ENCODE measurements at regions not wholly inside any gene's neighbourhood (a gene's known extent, or its start where the extent isn't known, plus 50 kb on each side); places are given as distances from the start of the nearest gene placed in this dataset.

- DNase-seq, result no peak
- 73 to 75% (median 73%) methylated on average over 11 of the region's 11 CpGs for WGBS, 3 donors
- H3K4me3 ChIP-seq, result no peak overlapping the region
Measured at GRCh38 chr15:48062148-48062872, 58.5 kb upstream of the SLC24A5 start.

DNA sequence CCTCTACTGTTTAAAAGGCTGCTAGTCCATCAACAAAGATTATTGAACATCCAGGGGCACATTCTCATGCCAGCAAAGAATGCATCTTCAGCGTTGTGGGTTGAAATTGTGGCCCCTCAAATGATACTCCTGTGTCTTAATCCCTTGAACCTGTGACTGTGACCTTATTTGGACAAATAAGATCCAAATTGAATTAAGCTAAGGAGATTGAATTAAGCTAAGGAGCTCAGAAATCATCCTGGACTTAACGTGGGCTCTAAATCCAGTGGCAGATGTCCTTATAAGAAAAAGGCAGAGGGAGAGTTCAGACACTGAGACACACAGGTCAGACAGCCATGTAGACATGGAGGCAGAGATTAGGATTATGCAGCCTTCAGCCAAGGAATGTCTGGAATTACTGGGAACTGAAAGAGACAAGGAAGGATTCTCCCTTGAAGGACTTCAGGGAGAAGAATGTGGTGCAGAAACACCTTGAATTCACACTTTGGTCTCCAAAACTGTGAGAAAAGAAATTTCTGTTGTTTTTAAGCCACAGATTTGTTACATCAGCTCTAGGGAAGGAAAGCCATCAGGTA lies 57.3 kb upstream of the SLC24A5 start:
- no peak overlapping the region for H3K4me3 ChIP-seq
- 50 to 69% (median 67%) methylated on average over 2 of the region's 2 CpGs for WGBS, 3 donors
- no peaks in the 10 kb centered on the region for H3K9me3 ChIP-seq
- no peak for DNase-seq
- intact Hi-C loops (cut with DNase I), result no loop called here
- TF ChIP-seq, protein P1, sequence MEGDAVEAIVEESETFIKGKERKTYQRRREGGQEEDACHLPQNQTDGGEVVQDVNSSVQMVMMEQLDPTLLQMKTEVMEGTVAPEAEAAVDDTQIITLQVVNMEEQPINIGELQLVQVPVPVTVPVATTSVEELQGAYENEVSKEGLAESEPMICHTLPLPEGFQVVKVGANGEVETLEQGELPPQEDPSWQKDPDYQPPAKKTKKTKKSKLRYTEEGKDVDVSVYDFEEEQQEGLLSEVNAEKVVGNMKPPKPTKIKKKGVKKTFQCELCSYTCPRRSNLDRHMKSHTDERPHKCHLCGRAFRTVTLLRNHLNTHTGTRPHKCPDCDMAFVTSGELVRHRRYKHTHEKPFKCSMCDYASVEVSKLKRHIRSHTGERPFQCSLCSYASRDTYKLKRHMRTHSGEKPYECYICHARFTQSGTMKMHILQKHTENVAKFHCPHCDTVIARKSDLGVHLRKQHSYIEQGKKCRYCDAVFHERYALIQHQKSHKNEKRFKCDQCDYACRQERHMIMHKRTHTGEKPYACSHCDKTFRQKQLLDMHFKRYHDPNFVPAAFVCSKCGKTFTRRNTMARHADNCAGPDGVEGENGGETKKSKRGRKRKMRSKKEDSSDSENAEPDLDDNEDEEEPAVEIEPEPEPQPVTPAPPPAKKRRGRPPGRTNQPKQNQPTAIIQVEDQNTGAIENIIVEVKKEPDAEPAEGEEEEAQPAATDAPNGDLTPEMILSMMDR (IDR thresholded peaks at IDR 0.05), result no peak
- TF ChIP-seq EP300 (IDR thresholded peaks at IDR 0.05) (no peak), POLR2A (IDR thresholded peaks at IDR 0.05) (no peak)
- H3K36me3 ChIP-seq, result no peaks in the 10 kb centered on the region
- H3K27ac ChIP-seq, result no peak overlapping the region
- H3K27me3 ChIP-seq, result no peaks in the 10 kb centered on the region
- H3K4me1 ChIP-seq (ENCODE audit: insufficient read depth), result no peaks in the 10 kb centered on the region

More at GRCh38 chr15:48062148-48062872, 58.5 kb upstream of the SLC24A5 start:
- Histone ChIP-seq H3K36me3 (no peaks in the 10 kb centered on the region), H3K9me3 (no peaks in the 10 kb centered on the region), H3K27me3 (no peaks in the 10 kb centered on the region), H3K4me1 (ENCODE audit: insufficient read depth) (no peaks in the 10 kb centered on the region), H3K27ac (no peak overlapping the region)
- intact Hi-C loops (cut with DNase I), result no loop called here
- TF ChIP-seq EP300 (IDR thresholded peaks at IDR 0.05), result no peak
- no peak for TF ChIP-seq POLR2A (IDR thresholded peaks at IDR 0.05)
- TF ChIP-seq, protein P1 (IDR thresholded peaks at IDR 0.05), result no peak

DNA sequence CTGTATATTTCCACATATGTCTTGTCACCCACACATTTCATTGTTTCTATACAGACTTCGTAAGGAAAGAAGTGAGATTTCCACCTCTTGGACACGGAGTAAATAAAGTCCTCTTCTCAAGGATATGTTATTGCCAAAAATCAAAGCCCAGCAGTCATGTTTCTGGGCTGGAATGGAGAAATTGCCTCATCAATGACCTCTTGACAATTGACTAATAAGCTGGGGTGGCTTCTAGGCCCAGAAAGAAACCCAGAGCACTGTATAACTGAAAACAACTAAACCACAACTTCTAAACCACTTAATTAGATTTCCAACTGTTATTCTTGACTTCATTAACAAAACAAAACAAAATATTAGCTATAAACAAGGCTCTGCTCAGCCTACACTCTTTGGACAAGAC lies 56.4 kb upstream of the SLC24A5 start:
- no peak for DNase-seq

GRCh38 chr15:48066456-48066855 lies 54.3 kb upstream of the SLC24A5 start:
- no peak for DNase-seq
- WGBS, 3 donors, result 85 to 89% (median 89%) methylated on average over 3 of the region's 3 CpGs

More for the DNA sequence above, 56.4 kb upstream of the SLC24A5 start:
- Histone ChIP-seq H3K27me3 (no peaks in the 10 kb centered on the region), H3K36me3 (no peaks in the 10 kb centered on the region), H3K4me1 (ENCODE audit: insufficient read depth) (no peaks in the 10 kb centered on the region), H3K27ac (no peak overlapping the region), H3K4me3 (no peak overlapping the region), H3K9me3 (no peaks in the 10 kb centered on the region)
- TF ChIP-seq, protein P1 (IDR thresholded peaks at IDR 0.05), result no peak
- TF ChIP-seq POLR2A (IDR thresholded peaks at IDR 0.05) (no peak), EP300 (IDR thresholded peaks at IDR 0.05) (no peak)
- intact Hi-C loops (cut with DNase I), result no loop called here
- WGBS, 3 donors, result 81 to 86% (median 81%) methylated on average over 2 of the region's 2 CpGs

More at GRCh38 chr15:48066456-48066855, 54.3 kb upstream of the SLC24A5 start:
- intact Hi-C loops (cut with DNase I), result no loop called here
- TF ChIP-seq EP300 (IDR thresholded peaks at IDR 0.05) (no peak), POLR2A (IDR thresholded peaks at IDR 0.05) (no peak)
- TF ChIP-seq, protein P1 (IDR thresholded peaks at IDR 0.05), result no peak
- Histone ChIP-seq H3K4me3 (no peak overlapping the region), H3K27ac (no peak overlapping the region), H3K27me3 (no peaks in the 10 kb centered on the region), H3K36me3 (no peaks in the 10 kb centered on the region), H3K9me3 (no peaks in the 10 kb centered on the region), H3K4me1 (ENCODE audit: insufficient read depth) (no peaks in the 10 kb centered on the region)

All from ovary (tissue), 7 donors.